Left cardiac atrium (tissue), 4 donors: ENCODE measurements at regions not wholly inside any gene's neighbourhood (a gene's known extent, or its start where the extent isn't known, plus 50 kb on each side); places are given as distances from the start of the nearest gene placed in this dataset.
"Not testable (repeated sequence)": the region's sequence is repeated elsewhere in the genome, so short reads cannot be mapped to it uniquely, and the experiment has no call there.

Source experiments
- ATAC-seq, 2 donors: fragments of 200-7000 bp; cut with Tn5 transposase; one replicate each; pipeline ENCODE4 v1.9.1; 2020; ENCODE audit warnings: mild to moderate bottlenecking in 2 of 2, moderate library complexity in 2 of 2
- DNase-seq: peaks from one replicate; pipeline ENCODE4 v3.0.0-alpha.2; 2020
- intact Hi-C, 2 donors: fragments of 100-400 bp; cut with DNase I; formaldehyde crosslinking; loops; one replicate each; pipeline versions ENCODE4 v1.14.1 to v1.15.1; 2022 to 2023
- donor health status: DM: no; HTN: yes; CAD: no.
- donor health status: DM: no; HTN: yes; CAD: no; lungs with severe emphysema.
- donor health status: DM: yes; HTN: yes; CAD: no.
- donor health status: Dilated cardiomyopathy.

- no peak for DNase-seq
- ATAC-seq, result no peak
- intact Hi-C loops, result no loop called here
These were observed 69.6 kb downstream of the SERTM2 start for GRCh38 chrX:111581086-111581485.

- ATAC-seq (no peak), DNase-seq (no peak)
- intact Hi-C loops, result no loop called here
These were observed 73.9 kb downstream of the SERTM2 start for GRCh38 chrX:111585337-111585736.

GRCh38 chrX:111594348-111594877 lies 83.0 kb downstream of the SERTM2 start:
- ATAC-seq, intact Hi-C loops, DNase-seq: not testable (repeated sequence)

GRCh38 chrX:111597967-111598366 lies 83.0 kb upstream of the ALG13 start:
- DNase-seq (no peak), ATAC-seq (no peak)
- intact Hi-C loops, result no loop called here

- ATAC-seq (no peak), DNase-seq (no peak)
- intact Hi-C loops, result no loop called here
These were observed 72.2 kb upstream of the ALG13 start for GRCh38 chrX:111608724-111609123.

GRCh38 chrX:111609206-111609605 lies 71.8 kb upstream of the ALG13 start:
- intact Hi-C loops, result no loop called here
- DNase-seq, result no peak
- ATAC-seq, result no peak

- intact Hi-C loops, result no loop called here
- no peak for DNase-seq
- ATAC-seq, result no peak
These were observed 65.7 kb upstream of the ALG13 start for GRCh38 chrX:111615227-111615626.

- no peak for ATAC-seq
- intact Hi-C loops, result no loop called here
These were observed 64.2 kb upstream of the ALG13 start for GRCh38 chrX:111616786-111617185.

GRCh38 chrX:111620084-111620483 lies 60.9 kb upstream of the ALG13 start:
- peak; percentile 21 for DNase-seq
- intact Hi-C loops, ATAC-seq: not testable (repeated sequence)

More at GRCh38 chrX:111616786-111617185, 64.2 kb upstream of the ALG13 start:
- no peak for DNase-seq

- ATAC-seq (no peak), DNase-seq (no peak)
- intact Hi-C loops, result no loop called here
These were observed 56.8 kb upstream of the ALG13 start for GRCh38 chrX:111624169-111624568.

GRCh38 chrX:111627256-111627655 lies 53.7 kb upstream of the ALG13 start:
- intact Hi-C loops, ATAC-seq, DNase-seq: not testable (repeated sequence)
